ENCODE measurements at regions not wholly inside any gene's neighbourhood (a gene's known extent, or its start where the extent isn't known, plus 50 kb on each side); places are given as distances from the start of the nearest gene placed in this dataset.

GRCh38 chr18:13987956-13988355 lies 72.6 kb upstream of the MC2R start:
- Histone ChIP-seq H3K9me3 (peaks cover 0 to 4% (median 0%) of the 10 kb centered on the region in 4 donors), H3K27me3 (no peaks in the 10 kb centered on the region), H3K27ac (no peak overlapping the region), H3K4me3 (no peak overlapping the region), H3K36me3 (no peaks in the 10 kb centered on the region), H3K4me1 (no peaks in the 10 kb centered on the region)
- TF ChIP-seq EP300 (IDR thresholded peaks at IDR 0.05) (no peak), POLR2A (IDR thresholded peaks at IDR 0.05) (no peak), POLR2AphosphoS5 (IDR thresholded peaks at IDR 0.05) (no peak), CTCF (IDR thresholded peaks at IDR 0.05) (no peak)
- 48 to 74% (median 53%) methylated on average over 6 of the region's 6 CpGs for WGBS, 5 donors
- intact Hi-C loops (cut with DNase I; ENCODE audit: low total_unique reads) = no loop called here
- DNase-seq = no peak

GRCh38 chr18:13984080-13984479 lies 68.7 kb upstream of the MC2R start:
- TF ChIP-seq POLR2A (IDR thresholded peaks at IDR 0.05) (no peak), POLR2AphosphoS5 (IDR thresholded peaks at IDR 0.05) (no peak), EP300 (IDR thresholded peaks at IDR 0.05) (no peak), CTCF (IDR thresholded peaks at IDR 0.05) (no peak)
- intact Hi-C loops (cut with DNase I; ENCODE audit: low total_unique reads) = no loop called here
- DNase-seq = no peak
- Histone ChIP-seq H3K9me3 (no peaks in the 10 kb centered on the region), H3K36me3 (no peaks in the 10 kb centered on the region), H3K4me3 (no peak overlapping the region), H3K27ac (no peak overlapping the region), H3K4me1 (no peaks in the 10 kb centered on the region), H3K27me3 (no peaks in the 10 kb centered on the region)

GRCh38 chr18:13983506-13983905 lies 68.2 kb upstream of the MC2R start:
- no peaks in the 10 kb centered on the region for H3K4me1 ChIP-seq
- WGBS, 5 donors = 18 to 40% (median 23%) methylated on average over 2 of the region's 2 CpGs
- no peak overlapping the region for H3K4me3 ChIP-seq
- no peaks in the 10 kb centered on the region for H3K36me3 ChIP-seq
- intact Hi-C loops (cut with DNase I; ENCODE audit: low total_unique reads) = no loop called here
- no peaks in the 10 kb centered on the region for H3K27me3 ChIP-seq
- TF ChIP-seq POLR2A (IDR thresholded peaks at IDR 0.05) (no peak), POLR2AphosphoS5 (IDR thresholded peaks at IDR 0.05) (no peak), CTCF (IDR thresholded peaks at IDR 0.05) (no peak), EP300 (IDR thresholded peaks at IDR 0.05) (no peak)
- no peak for DNase-seq
- H3K9me3 ChIP-seq = no peaks in the 10 kb centered on the region
- H3K27ac ChIP-seq = no peak overlapping the region

GRCh38 chr18:13982126-13982525 lies 66.8 kb upstream of the MC2R start:
- intact Hi-C loops (cut with DNase I; ENCODE audit: low total_unique reads) = no loop called here
- WGBS, 5 donors = 45 to 55% (median 50%) methylated on average over 4 of the region's 4 CpGs
- H3K36me3 ChIP-seq = no peaks in the 10 kb centered on the region
- H3K27ac ChIP-seq = no peak overlapping the region
- H3K4me3 ChIP-seq = no peak overlapping the region
- TF ChIP-seq EP300 (IDR thresholded peaks at IDR 0.05) (no peak), POLR2AphosphoS5 (IDR thresholded peaks at IDR 0.05) (no peak), POLR2A (IDR thresholded peaks at IDR 0.05) (no peak)
- no peaks in the 10 kb centered on the region for H3K4me1 ChIP-seq
- DNase-seq = peak in 1 of 2 donors; percentile 12
- no peaks in the 10 kb centered on the region for H3K27me3 ChIP-seq
- H3K9me3 ChIP-seq = no peaks in the 10 kb centered on the region

GRCh38 chr18:13973061-13973575 lies 57.8 kb upstream of the MC2R start:
- Histone ChIP-seq H3K4me3 (no peak overlapping the region), H3K9me3 (peaks cover 0 to 7% (median 0%) of the 10 kb centered on the region in 4 donors), H3K27ac (no peak overlapping the region), H3K4me1 (no peaks in the 10 kb centered on the region), H3K36me3 (no peaks in the 10 kb centered on the region), H3K27me3 (no peaks in the 10 kb centered on the region)
- TF ChIP-seq EP300 (IDR thresholded peaks at IDR 0.05) (no peak), CTCF (IDR thresholded peaks at IDR 0.05) (no peak), POLR2A (IDR thresholded peaks at IDR 0.05) (no peak), POLR2AphosphoS5 (IDR thresholded peaks at IDR 0.05) (no peak)
- no peak for DNase-seq
- intact Hi-C loops (cut with DNase I; ENCODE audit: low total_unique reads) = no loop called here
- 38 to 50% (median 45%) methylated on average over 4 of the region's 4 CpGs for WGBS, 5 donors
